ENCODE measurements at regions not wholly inside any gene's neighbourhood (a gene's known extent, or its start where the extent isn't known, plus 50 kb on each side); places are given as distances from the start of the nearest gene placed in this dataset.

GRCh38 chr18:35797948-35798347 lies 174.5 kb upstream of the RMP24 start:
- intact Hi-C loops (cut with DNase I), result no loop called here
- Histone ChIP-seq H3K4me3 (no peak overlapping the region), H3K36me3 (no peaks in the 10 kb centered on the region), H3K9me3 (no peaks in the 10 kb centered on the region), H3K4me1 (replicated peaks) (no peaks in the 10 kb centered on the region), H3K27ac (no peak overlapping the region), H3K27me3 (replicated peaks; ENCODE audit: insufficient read depth) (no peaks in the 10 kb centered on the region)
- 29% methylated on average over 1 of the region's 1 CpG for WGBS
- DNase-seq (ENCODE audit: low spot score), result no peak
- TF ChIP-seq POLR2A (IDR thresholded peaks at IDR 0.05), result no peak
- TF ChIP-seq POLR2AphosphoS5 (IDR thresholded peaks at IDR 0.05), result no peak
- no peak for TF ChIP-seq CTCF (IDR thresholded peaks at IDR 0.05)

GRCh38 chr18:35803551-35803950 lies 168.9 kb upstream of the RMP24 start:
- TF ChIP-seq POLR2A (IDR thresholded peaks at IDR 0.05) (no peak), POLR2AphosphoS5 (IDR thresholded peaks at IDR 0.05) (no peak), CTCF (IDR thresholded peaks at IDR 0.05) (no peak)
- H3K36me3 ChIP-seq, result no peaks in the 10 kb centered on the region
- H3K27ac ChIP-seq, result no peak overlapping the region
- intact Hi-C loops (cut with DNase I), result no loop called here
- DNase-seq (ENCODE audit: low spot score), result no peak
- no peaks in the 10 kb centered on the region for H3K9me3 ChIP-seq
- no peak overlapping the region for H3K4me3 ChIP-seq
- H3K4me1 ChIP-seq (replicated peaks), result no peaks in the 10 kb centered on the region
- H3K27me3 ChIP-seq (replicated peaks; ENCODE audit: insufficient read depth), result no peaks in the 10 kb centered on the region
- WGBS, result 58% methylated on average over 1 of the region's 1 CpG

GRCh38 chr18:35804377-35804776 lies 168.1 kb upstream of the RMP24 start:
- TF ChIP-seq POLR2A (IDR thresholded peaks at IDR 0.05) (no peak), CTCF (IDR thresholded peaks at IDR 0.05) (no peak), POLR2AphosphoS5 (IDR thresholded peaks at IDR 0.05) (no peak)

GRCh38 chr18:35807811-35808335 lies 164.6 kb upstream of the RMP24 start:
- no peak for DNase-seq (ENCODE audit: low spot score)
- intact Hi-C loops (cut with DNase I), result no loop called here
- no peaks in the 10 kb centered on the region for H3K27me3 ChIP-seq (replicated peaks; ENCODE audit: insufficient read depth)
- H3K27ac ChIP-seq, result no peak overlapping the region
- TF ChIP-seq POLR2A (IDR thresholded peaks at IDR 0.05) (no peak), CTCF (IDR thresholded peaks at IDR 0.05) (no peak), POLR2AphosphoS5 (IDR thresholded peaks at IDR 0.05) (no peak)
- H3K4me1 ChIP-seq (replicated peaks), result no peaks in the 10 kb centered on the region
- H3K9me3 ChIP-seq, result no peaks in the 10 kb centered on the region
- no peaks in the 10 kb centered on the region for H3K36me3 ChIP-seq
- H3K4me3 ChIP-seq, result no peak overlapping the region
- 40% methylated on average over 2 of the region's 2 CpGs for WGBS

More at GRCh38 chr18:35804377-35804776, 168.1 kb upstream of the RMP24 start:
- Histone ChIP-seq H3K9me3 (no peaks in the 10 kb centered on the region), H3K4me1 (replicated peaks) (no peaks in the 10 kb centered on the region), H3K36me3 (no peaks in the 10 kb centered on the region), H3K27me3 (replicated peaks; ENCODE audit: insufficient read depth) (no peaks in the 10 kb centered on the region), H3K4me3 (no peak overlapping the region), H3K27ac (no peak overlapping the region)
- WGBS, result 40% methylated on average over 2 of the region's 2 CpGs
- intact Hi-C loops (cut with DNase I), result no loop called here
- DNase-seq (ENCODE audit: low spot score), result no peak

GRCh38 chr18:35808796-35809195 lies 163.7 kb upstream of the RMP24 start:
- Histone ChIP-seq H3K27me3 (replicated peaks; ENCODE audit: insufficient read depth) (no peaks in the 10 kb centered on the region), H3K4me3 (no peak overlapping the region), H3K27ac (no peak overlapping the region), H3K4me1 (replicated peaks) (no peaks in the 10 kb centered on the region), H3K36me3 (no peaks in the 10 kb centered on the region), H3K9me3 (no peaks in the 10 kb centered on the region)
- TF ChIP-seq CTCF (IDR thresholded peaks at IDR 0.05) (no peak), POLR2A (IDR thresholded peaks at IDR 0.05) (no peak), POLR2AphosphoS5 (IDR thresholded peaks at IDR 0.05) (no peak)
- no peak for DNase-seq (ENCODE audit: low spot score)
- WGBS, result 61% methylated on average over 5 of the region's 5 CpGs
- intact Hi-C loops (cut with DNase I), result no loop called here
